ENCODE measurements at regions not wholly inside any gene's neighbourhood (a gene's known extent, or its start where the extent isn't known, plus 50 kb on each side); places are given as distances from the start of the nearest gene placed in this dataset.

- H3K4me1 ChIP-seq (ENCODE audit: insufficient read depth, low read length) = no peaks in the 10 kb centered on the region
- H2BK20ac ChIP-seq (ENCODE audit: low read depth, low read length, poor library complexity, severe bottlenecking) = no peak overlapping the region
- Mint-ChIP-seq H3K4me1 (no peaks in the 10 kb centered on the region), H3K9me3 (peaks cover 0 to 4% of the 10 kb centered on the region in 2 experiments; a peak in 3 of 5 replicates), H3K27ac (no peak overlapping the region), H3K4me3 (no peak overlapping the region), H3K27me3 (ENCODE audit: low read depth) (no peaks in the 10 kb centered on the region), H3K36me3 (ENCODE audit: insufficient read depth in 1 of 3, low read depth in 3 of 3) (peaks cover 0 to 2% (median 0%) of the 10 kb centered on the region in 3 experiments; a peak in 4 of 7 replicates)
- H3K27ac ChIP-seq (ENCODE audit: insufficient read length, low read depth, low read length) = no peak overlapping the region
- H2BK15ac ChIP-seq (ENCODE audit: low read depth, low read length) = no peak overlapping the region
- H2BK12ac ChIP-seq (ENCODE audit: insufficient read length, low read depth, low read length) = no peak overlapping the region
- no peaks in the 10 kb centered on the region for H3K23me2 ChIP-seq (ENCODE audit: insufficient read length, low read depth, low read length, poor library complexity, severe bottlenecking)
- no peaks in the 10 kb centered on the region for H3K9me3 ChIP-seq (ENCODE audit: control insufficient read depth, low read depth, low read length)
- no peak overlapping the region for H3K4ac ChIP-seq (ENCODE audit: low read depth, low read length)
- H3K79me1 ChIP-seq (ENCODE audit: insufficient read depth, low read depth, low read length, poor library complexity, severe bottlenecking) = no peaks in the 10 kb centered on the region
- no peak overlapping the region for H3K23ac ChIP-seq (ENCODE audit: insufficient read length, low read depth, low read length)
- H3K9ac ChIP-seq (ENCODE audit: extremely low read depth, insufficient read length, low read length) = no peak overlapping the region
- DNase-seq = no peak
- H4K20me1 ChIP-seq (ENCODE audit: control insufficient read depth, insufficient read depth, insufficient read length) = no peaks in the 10 kb centered on the region
- no peak overlapping the region for H2AK5ac ChIP-seq (ENCODE audit: insufficient read length, low read length)
- H3K27me3 ChIP-seq (ENCODE audit: insufficient read depth, low read length) = no peaks in the 10 kb centered on the region
- H3T11ph ChIP-seq (ENCODE audit: low read length) = no peak overlapping the region
- H2BK120ac ChIP-seq (ENCODE audit: low read depth, low read length, poor library complexity, severe bottlenecking) = no peak overlapping the region
- H2AFZ ChIP-seq (ENCODE audit: low read length) = no peak overlapping the region
- H3K79me2 ChIP-seq (ENCODE audit: insufficient read depth, low read length) = no peaks in the 10 kb centered on the region
- H3K4me2 ChIP-seq (ENCODE audit: insufficient read depth, insufficient read length, low read length) = no peak overlapping the region
- no peak overlapping the region for H3K14ac ChIP-seq (ENCODE audit: insufficient read depth, low read length)
- no peak overlapping the region for H2BK5ac ChIP-seq (ENCODE audit: insufficient read length, low read length)
- no peak overlapping the region for H3K56ac ChIP-seq (ENCODE audit: insufficient read length, low read depth, low read length)
- no peak overlapping the region for H4K8ac ChIP-seq (replicated peaks; ENCODE audit: insufficient read length, low read depth, low read length)
- H4K91ac ChIP-seq (ENCODE audit: insufficient read length, low read depth, low read length) = no peak overlapping the region
- no peak for TF ChIP-seq CTCF (conservative IDR thresholded peaks at IDR 0.05)
- no peak overlapping the region for H4K5ac ChIP-seq (ENCODE audit: insufficient read length, low read depth, low read length)
- H3K18ac ChIP-seq (ENCODE audit: insufficient read length, low read depth, low read length) = no peak overlapping the region
These were observed 431.1 kb upstream of the ALCAM start for GRCh38 chr3:104935613-104936012.
